Dendritic cell treated with granulocyte-macrophage colony-stimulating factor and Interleukin-4, amounts not matched to agents 40 ng/mL and 50 ng/mL, for 4 days (primary cell): ENCODE measurements at regions not wholly inside any gene's neighbourhood (a gene's known extent, or its start where the extent isn't known, plus 50 kb on each side); places are given as distances from the start of the nearest gene placed in this dataset.

Experiments used
- H3K27ac Mint-ChIP-seq: one replicate; pipeline ENCODE4 v1.8.0; 2022; ENCODE audit warnings: mild to moderate bottlenecking, mixed read lengths
- H3K27me3 Mint-ChIP-seq: one replicate; pipeline ENCODE4 v1.8.0; 2022; ENCODE audit warnings: mild to moderate bottlenecking, mixed read lengths
- H3K36me3 Mint-ChIP-seq: one replicate; pipeline ENCODE4 v1.8.0; 2022; ENCODE audit warnings: low read depth, mixed read lengths
- H3K4me1 Mint-ChIP-seq: one replicate; pipeline ENCODE4 v1.8.0; 2022; ENCODE audit warnings: low read depth, mixed read lengths
- H3K4me3 Mint-ChIP-seq: one replicate; pipeline ENCODE4 v1.8.0; 2022; ENCODE audit warnings: mild to moderate bottlenecking, moderate library complexity, mixed read lengths
- H3K9me3 Mint-ChIP-seq: one replicate; pipeline ENCODE4 v1.8.0; 2022; ENCODE audit warnings: mixed read lengths
- intact Hi-C: fragments of 100-400 bp; cut with micrococcal nuclease; formaldehyde crosslinking; loops from one replicate; pipeline ENCODE4 v1.15.0; 2022

DNA sequence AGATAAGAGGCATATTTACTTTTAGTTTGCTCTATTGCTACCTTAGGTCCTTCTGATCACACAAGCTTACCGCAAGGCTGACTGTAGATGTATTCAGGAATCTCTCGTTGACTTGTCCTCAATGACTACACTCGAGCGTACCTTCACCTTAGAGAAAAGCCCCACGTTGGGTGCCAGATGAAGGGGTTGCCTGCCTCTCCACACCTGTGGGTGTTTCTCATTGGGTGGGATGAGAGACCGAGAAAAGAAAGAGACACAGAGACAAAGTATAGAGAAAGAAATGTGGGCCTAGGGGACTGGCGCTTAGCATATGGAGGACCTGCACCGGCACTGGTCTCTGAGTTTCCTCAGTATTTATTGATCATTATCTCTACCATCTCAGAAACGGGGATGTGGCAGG, 51.8 kb downstream of the ASCL4 start:
- peaks cover 5% of the 10 kb centered on the region for H3K4me1 Mint-ChIP-seq
- H3K27ac Mint-ChIP-seq: no peak overlapping the region
- peaks cover 52% of the 10 kb centered on the region for H3K9me3 Mint-ChIP-seq
- H3K4me3 Mint-ChIP-seq: no peak overlapping the region
- peaks cover 19% of the 10 kb centered on the region for H3K27me3 Mint-ChIP-seq
- no peaks in the 10 kb centered on the region for H3K36me3 Mint-ChIP-seq
- intact Hi-C loops: no loop called here

- peaks cover 42% of the 10 kb centered on the region for H3K9me3 Mint-ChIP-seq
- peaks cover 36% of the 10 kb centered on the region for H3K27me3 Mint-ChIP-seq
- H3K4me3 Mint-ChIP-seq: no peak overlapping the region
- no peak overlapping the region for H3K27ac Mint-ChIP-seq
- H3K4me1 Mint-ChIP-seq: peaks cover 7% of the 10 kb centered on the region
- intact Hi-C loops: no loop called here
- H3K36me3 Mint-ChIP-seq: no peaks in the 10 kb centered on the region
Observed at GRCh38 chr12:107829271-107829670, 54.8 kb downstream of the ASCL4 start.

DNA sequence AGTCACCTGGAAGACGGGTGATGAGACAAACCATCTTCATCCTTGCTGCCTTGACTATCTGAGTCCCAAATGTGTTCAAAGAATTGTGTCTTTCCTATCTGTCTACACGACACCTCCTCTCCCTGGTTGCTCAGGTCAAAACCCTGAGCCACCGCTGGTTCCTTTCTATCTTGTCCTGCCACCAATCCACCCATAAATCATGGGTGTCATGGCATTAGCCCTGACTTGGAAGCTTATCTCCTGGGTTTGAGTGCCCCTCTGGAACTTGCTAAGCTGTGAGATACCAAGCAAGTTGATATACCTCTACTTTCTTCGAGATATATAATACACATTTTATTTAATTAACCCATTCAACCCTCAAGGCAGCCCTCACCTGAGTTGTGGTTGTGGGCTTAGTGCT, 57.9 kb downstream of the ASCL4 start:
- intact Hi-C loops: no loop called here
- Mint-ChIP-seq H3K9me3 (peaks cover 10% of the 10 kb centered on the region), H3K4me1 (peaks cover 7% of the 10 kb centered on the region), H3K27ac (no peak overlapping the region), H3K27me3 (peaks cover 48% of the 10 kb centered on the region), H3K36me3 (no peaks in the 10 kb centered on the region), H3K4me3 (no peak overlapping the region)

DNA sequence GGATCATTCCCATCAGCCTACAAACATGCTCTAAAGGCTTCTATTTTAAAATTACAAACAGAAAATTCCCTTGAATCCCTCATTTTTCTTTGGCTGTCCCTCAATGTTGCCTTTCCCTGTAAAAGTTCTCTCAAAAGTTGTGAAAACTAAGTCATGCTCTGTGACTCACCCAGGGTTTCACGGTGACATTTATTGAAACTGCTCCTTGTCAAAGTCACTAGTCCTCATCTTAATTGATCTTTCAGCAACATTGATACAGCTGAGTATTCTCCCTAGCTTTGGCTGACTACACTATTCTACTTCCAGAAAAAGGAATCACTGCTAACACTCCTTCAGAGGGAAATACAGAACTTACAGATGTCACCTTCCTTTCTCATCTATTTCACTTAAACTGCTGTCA, 65.7 kb downstream of the ASCL4 start:
- Mint-ChIP-seq H3K9me3 (no peaks in the 10 kb centered on the region), H3K27ac (no peak overlapping the region), H3K36me3 (no peaks in the 10 kb centered on the region), H3K27me3 (peaks cover 57% of the 10 kb centered on the region), H3K4me1 (peaks cover 24% of the 10 kb centered on the region), H3K4me3 (no peak overlapping the region)
- intact Hi-C loops: loop anchor here (10.0 kb wide), 1 partner anchor 55 kb away; no protein-coding TSS in a partner anchor

GRCh38 chr12:107843351-107844311, 69.1 kb downstream of the ASCL4 start:
- Mint-ChIP-seq H3K4me1 (peaks cover 33% of the 10 kb centered on the region), H3K27me3 (peaks cover 69% of the 10 kb centered on the region), H3K9me3 (no peaks in the 10 kb centered on the region), H3K4me3 (peak overlapping the region; percentile 58), H3K36me3 (no peaks in the 10 kb centered on the region), H3K27ac (no peak overlapping the region)
- intact Hi-C loops: loop anchor here (10.0 kb wide), 1 partner anchor 59 kb away; no protein-coding TSS in a partner anchor

- H3K27ac Mint-ChIP-seq: no peak overlapping the region
- peaks cover 33% of the 10 kb centered on the region for H3K4me1 Mint-ChIP-seq
- H3K36me3 Mint-ChIP-seq: no peaks in the 10 kb centered on the region
- intact Hi-C loops: loop anchor here (10.0 kb wide), 1 partner anchor 60 kb away; no protein-coding TSS in a partner anchor
- peaks cover 74% of the 10 kb centered on the region for H3K27me3 Mint-ChIP-seq
- H3K9me3 Mint-ChIP-seq: no peaks in the 10 kb centered on the region
- H3K4me3 Mint-ChIP-seq: peak overlapping the region; percentile 58
Observed at GRCh38 chr12:107844312-107844921, 69.9 kb downstream of the ASCL4 start.

DNA sequence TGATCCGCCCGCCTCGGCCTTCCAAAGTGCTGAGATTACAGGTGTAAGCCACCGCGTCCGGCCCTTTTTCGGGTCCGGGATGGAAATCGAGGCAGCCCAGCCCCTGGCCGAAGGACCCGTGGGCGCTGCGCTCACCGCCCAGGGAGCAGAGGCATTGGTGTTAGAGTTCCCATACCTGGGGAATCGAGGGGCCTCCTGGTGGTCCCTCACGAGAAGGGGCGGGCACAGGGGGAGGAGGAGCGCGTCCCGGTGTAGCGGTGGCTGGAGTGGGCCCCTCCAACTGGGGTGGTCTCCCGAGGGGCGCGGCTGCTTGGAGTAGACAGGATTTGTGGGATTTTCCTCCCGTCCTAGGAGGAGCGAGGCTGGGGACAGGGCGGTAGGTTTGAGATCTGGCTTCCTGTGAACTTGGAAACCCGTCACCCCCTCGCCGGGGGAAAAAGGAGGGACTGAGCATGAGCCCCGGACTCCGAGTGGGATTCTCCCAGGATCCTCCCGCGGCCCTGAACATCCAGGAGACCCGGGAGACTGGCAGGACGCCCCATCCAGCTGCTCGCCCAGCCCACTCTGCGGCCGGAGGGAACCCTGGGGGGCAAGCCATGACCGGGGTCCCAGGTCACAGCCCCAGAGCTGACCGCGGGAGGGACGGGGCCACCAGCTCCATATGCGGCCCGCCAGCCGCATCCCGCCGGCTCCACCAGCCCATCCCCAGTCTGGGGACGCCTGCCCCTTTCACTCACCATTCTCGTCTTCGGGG, 70.9 kb downstream of the ASCL4 start:
- peaks cover 29% of the 10 kb centered on the region for H3K4me1 Mint-ChIP-seq
- H3K36me3 Mint-ChIP-seq: no peaks in the 10 kb centered on the region
- peaks cover 75% of the 10 kb centered on the region for H3K27me3 Mint-ChIP-seq
- no peaks in the 10 kb centered on the region for H3K9me3 Mint-ChIP-seq
- no peak overlapping the region for H3K4me3 Mint-ChIP-seq
- intact Hi-C loops: loop anchor here (10.0 kb wide), 1 partner anchor 61 kb away; no protein-coding TSS in a partner anchor
- no peak overlapping the region for H3K27ac Mint-ChIP-seq

DNA sequence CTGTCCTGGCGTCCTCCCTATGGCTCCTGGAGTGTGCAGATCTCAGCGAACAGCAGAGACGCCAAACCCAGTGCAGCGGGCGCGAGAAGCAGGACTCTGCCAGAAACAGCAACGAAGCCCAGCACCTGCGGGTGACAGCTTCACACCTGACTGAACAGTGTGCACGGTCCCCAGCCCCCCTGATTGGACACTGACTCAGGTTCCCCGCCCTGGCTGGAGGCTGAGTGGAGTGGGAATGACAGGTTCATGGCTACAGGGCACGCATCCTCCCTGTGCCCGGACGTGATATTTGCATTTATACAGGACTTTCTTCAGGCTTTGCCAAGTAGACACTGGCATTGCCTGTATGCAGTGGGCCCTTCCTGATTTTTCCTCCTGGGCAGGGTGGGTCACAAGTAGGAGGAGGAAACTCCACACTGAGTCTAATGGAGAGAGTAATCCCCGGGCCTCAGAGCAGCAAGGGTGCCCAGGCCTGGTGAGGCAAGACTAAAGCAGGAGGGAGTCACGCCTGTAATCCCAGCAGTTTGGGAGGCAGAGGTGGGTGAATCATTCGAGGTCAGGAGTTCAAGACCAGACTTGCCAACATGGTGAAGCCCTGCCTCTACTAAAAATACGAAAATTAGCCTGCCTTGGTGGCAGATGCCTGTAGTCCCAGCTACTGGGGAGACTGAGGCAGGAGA, 71.6 kb downstream of the ASCL4 start:
- intact Hi-C loops: loop anchor here (10.0 kb wide), 1 partner anchor 61 kb away; no protein-coding TSS in a partner anchor
- no peaks in the 10 kb centered on the region for H3K9me3 Mint-ChIP-seq
- no peaks in the 10 kb centered on the region for H3K36me3 Mint-ChIP-seq
- no peak overlapping the region for H3K27ac Mint-ChIP-seq
- peaks cover 26% of the 10 kb centered on the region for H3K4me1 Mint-ChIP-seq
- H3K4me3 Mint-ChIP-seq: no peak overlapping the region
- H3K27me3 Mint-ChIP-seq: peaks cover 69% of the 10 kb centered on the region

DNA sequence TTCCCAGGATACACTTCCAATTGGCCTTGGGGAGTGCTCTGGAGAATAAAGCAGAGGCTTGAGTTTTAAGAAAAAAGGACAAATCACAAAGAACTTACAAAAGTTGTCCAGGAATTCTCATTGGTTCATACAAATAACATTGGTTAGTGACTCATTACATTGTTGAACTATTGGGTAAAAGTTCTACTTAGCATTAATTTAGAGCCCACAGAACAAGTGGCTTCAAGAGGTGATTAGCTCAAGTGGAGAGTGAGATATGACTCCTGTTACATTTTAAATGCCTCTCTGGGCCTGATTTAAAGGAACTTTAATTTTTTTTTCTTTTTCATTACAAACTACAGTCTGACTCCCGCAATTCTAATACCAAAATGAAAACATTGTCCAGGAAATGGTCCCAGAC, 72.9 kb downstream of the ASCL4 start:
- H3K27me3 Mint-ChIP-seq: peaks cover 73% of the 10 kb centered on the region
- no peak overlapping the region for H3K4me3 Mint-ChIP-seq
- H3K36me3 Mint-ChIP-seq: no peaks in the 10 kb centered on the region
- peaks cover 32% of the 10 kb centered on the region for H3K4me1 Mint-ChIP-seq
- no peak overlapping the region for H3K27ac Mint-ChIP-seq
- intact Hi-C loops: loop anchor here (10.0 kb wide), 1 partner anchor 63 kb away; no protein-coding TSS in a partner anchor
- no peaks in the 10 kb centered on the region for H3K9me3 Mint-ChIP-seq

DNA sequence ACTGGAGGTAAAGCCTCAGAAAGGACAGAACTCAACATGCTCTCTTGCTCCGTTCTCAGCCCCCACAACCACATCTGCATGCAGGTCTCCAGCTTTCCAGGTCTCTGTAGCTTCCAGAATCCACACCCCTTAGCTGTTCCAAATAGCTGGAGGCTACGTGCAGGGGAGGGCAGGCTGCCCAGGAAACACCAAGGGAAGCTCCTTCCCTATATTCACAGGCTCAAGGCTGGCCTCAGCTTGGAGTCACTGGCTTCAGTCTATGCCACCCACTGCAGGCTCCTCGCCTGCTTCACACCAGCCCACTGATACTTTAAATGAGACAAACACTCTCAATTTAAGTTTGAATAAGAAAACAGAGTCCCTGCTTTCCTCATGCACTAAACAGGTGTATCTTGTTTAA, 73.3 kb downstream of the ASCL4 start:
- no peak overlapping the region for H3K27ac Mint-ChIP-seq
- no peak overlapping the region for H3K4me3 Mint-ChIP-seq
- H3K27me3 Mint-ChIP-seq: peaks cover 71% of the 10 kb centered on the region
- H3K36me3 Mint-ChIP-seq: no peaks in the 10 kb centered on the region
- peaks cover 32% of the 10 kb centered on the region for H3K4me1 Mint-ChIP-seq
- no peaks in the 10 kb centered on the region for H3K9me3 Mint-ChIP-seq
- intact Hi-C loops: loop anchor here (10.0 kb wide), 1 partner anchor 63 kb away; no protein-coding TSS in a partner anchor

DNA sequence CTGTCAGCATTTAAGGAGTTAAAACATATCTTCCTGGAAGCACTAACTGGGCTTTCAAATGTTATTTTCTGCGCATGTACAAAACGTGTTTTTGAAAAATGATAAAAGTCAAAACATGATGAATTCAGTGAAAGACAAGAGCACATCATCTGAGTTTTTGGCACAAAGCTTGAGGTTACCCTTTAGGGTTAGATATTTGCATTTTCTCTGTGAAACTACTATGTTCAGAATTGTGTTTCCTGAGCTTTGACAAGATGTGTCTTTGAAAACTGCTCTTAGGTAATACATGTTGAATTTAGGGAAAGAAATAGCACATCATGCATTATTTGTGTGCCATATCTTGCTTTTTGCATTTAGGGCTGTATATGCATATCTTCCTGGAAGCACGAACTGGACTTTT, 79.0 kb downstream of the ASCL4 start:
- Mint-ChIP-seq H3K27me3 (peaks cover 37% of the 10 kb centered on the region), H3K9me3 (no peaks in the 10 kb centered on the region), H3K27ac (no peak overlapping the region), H3K36me3 (no peaks in the 10 kb centered on the region), H3K4me3 (no peak overlapping the region), H3K4me1 (peaks cover 6% of the 10 kb centered on the region)
- intact Hi-C loops: no loop called here

- peaks cover 28% of the 10 kb centered on the region for H3K27me3 Mint-ChIP-seq
- no peaks in the 10 kb centered on the region for H3K9me3 Mint-ChIP-seq
- H3K36me3 Mint-ChIP-seq: no peaks in the 10 kb centered on the region
- H3K4me3 Mint-ChIP-seq: no peak overlapping the region
- H3K4me1 Mint-ChIP-seq: peaks cover 11% of the 10 kb centered on the region
- intact Hi-C loops: no loop called here
- no peak overlapping the region for H3K27ac Mint-ChIP-seq
Observed at GRCh38 chr12:107855471-107855870, 81.0 kb downstream of the ASCL4 start.

GRCh38 chr12:107856096-107856495, 81.6 kb downstream of the ASCL4 start:
- Mint-ChIP-seq H3K27me3 (peaks cover 35% of the 10 kb centered on the region), H3K36me3 (no peaks in the 10 kb centered on the region), H3K4me3 (no peak overlapping the region), H3K4me1 (peaks cover 11% of the 10 kb centered on the region), H3K27ac (no peak overlapping the region), H3K9me3 (no peaks in the 10 kb centered on the region)
- intact Hi-C loops: no loop called here
